ENCODE measurements at regions not wholly inside any gene's neighbourhood (a gene's known extent, or its start where the extent isn't known, plus 50 kb on each side); places are given as distances from the start of the nearest gene placed in this dataset.

- TF ChIP-seq RFX5 (IDR thresholded peaks at IDR 0.05; ENCODE audit: borderline replicate concordance, low read depth, low read length) (no peak), POLR2A (IDR thresholded peaks at IDR 0.05; ENCODE audit: control extremely low read depth in 1 of 2, low read depth in 2 of 2, low read length in 2 of 2) (no peak)
Observed at GRCh38 chr2:12964904-12965539, 248.3 kb downstream of the TRIB2 start.

Measured in H1 (cell line).